ENCODE measurements at regions not wholly inside any gene's neighbourhood (a gene's known extent, or its start where the extent isn't known, plus 50 kb on each side); places are given as distances from the start of the nearest gene placed in this dataset.

- no peak for TF ChIP-seq EZH2 (IDR thresholded peaks at IDR 0.05; ENCODE audit: borderline replicate concordance)
- TF ChIP-seq CTCF (IDR thresholded peaks at IDR 0.05; ENCODE audit: poor library complexity), result no peak
- TF ChIP-seq EZH2phosphoT487 (IDR thresholded peaks at IDR 0.05; ENCODE audit: low read depth, severe bottlenecking, unreplicated experiment), result no peak
These were observed 828.4 kb upstream of the CHAC2 start for GRCh38 chr2:52939250-52939649.
